Testis (tissue), 2 donors: ENCODE measurements at regions not wholly inside any gene's neighbourhood (a gene's known extent, or its start where the extent isn't known, plus 50 kb on each side); places are given as distances from the start of the nearest gene placed in this dataset.

Experiments used
- DNase-seq: peaks from one replicate; pipeline ENCODE4 v3.0.0-alpha.2; 2019
- H3K27ac ChIP-seq, 2 donors: fragments of 200-600 bp; sonication (generic); one replicate each; pipeline ENCODE4 v1.5.1; 2019
- H3K27me3 ChIP-seq: fragments of 200-600 bp; sonication (generic); one replicate; pipeline ENCODE4 v1.5.1; 2019
- H3K36me3 ChIP-seq: fragments of 200-600 bp; sonication (generic); one replicate; pipeline ENCODE4 v1.5.1; 2017; ENCODE audit warnings: low read depth; ENCODE audit errors: missing control alignments
- H3K4me1 ChIP-seq: fragments of 200-600 bp; sonication (generic); one replicate; pipeline ENCODE4 v1.5.1; 2019
- H3K4me3 ChIP-seq, 2 donors: fragments of 200-600 bp; sonication (generic); one replicate each; pipeline ENCODE4 v1.5.1; 2017 to 2019
- H3K9me3 ChIP-seq: fragments of 200-600 bp; sonication (generic); one replicate; pipeline ENCODE4 v1.5.1; 2017
- POLR2A ChIP-seq: fragments of 450-650 bp; IDR thresholded peaks from one replicate; pipeline ENCODE4 v1.6.1; 2017; ENCODE audit warnings: antibody characterized with exemption, mild to moderate bottlenecking, moderate library complexity
- WGBS, 2 donors: methylation state at CpG; one replicate each; pipeline ENCODE4 v1.1.5; 2018; 5-methylcytosine and 5-hydroxymethylcytosine counted together
- intact Hi-C: fragments of 100-400 bp; cut with DNase I; formaldehyde crosslinking; loops from one replicate; pipeline ENCODE4 v1.15.1; 2023; ENCODE audit warnings: low total_unique reads
- TF ChIP-seq, protein P1 (sequence below), 3 experiments: fragments of 450-650 bp in 2 of 3; fragments of 200-600 bp in 1 of 3; sonication (generic) in 1 of 3; IDR thresholded peaks; one replicate each; pipeline ENCODE4 v1.5.1; 2016 to 2019; ENCODE audit warnings: antibody characterized with exemption in 3 of 3, mild to moderate bottlenecking in 2 of 3, moderate library complexity in 1 of 3

DNA sequence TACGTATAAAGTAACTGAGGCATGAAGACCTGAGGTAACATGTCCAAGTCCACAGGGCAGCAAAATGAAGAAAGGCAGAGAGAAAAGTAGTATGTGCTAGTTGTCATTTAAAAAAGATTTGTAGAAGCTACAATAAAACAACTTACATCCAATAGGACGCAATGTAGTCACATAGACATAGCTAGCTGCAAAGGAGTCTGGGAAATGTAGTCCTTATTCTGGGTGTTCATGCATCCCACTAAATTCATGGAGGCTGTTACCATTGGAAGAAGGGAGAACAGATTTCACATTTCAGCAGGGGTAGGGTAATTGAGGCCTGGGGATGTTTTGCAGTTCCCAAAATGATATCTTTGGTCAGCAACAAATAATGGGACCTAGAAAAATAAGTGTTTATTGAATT, 571.4 kb downstream of the MIAT start:
- 92 to 97% methylated on average over 2 of the region's 2 CpGs for WGBS, 2 donors
- TF ChIP-seq POLR2A, result no peak
- TF ChIP-seq, protein P1, sequence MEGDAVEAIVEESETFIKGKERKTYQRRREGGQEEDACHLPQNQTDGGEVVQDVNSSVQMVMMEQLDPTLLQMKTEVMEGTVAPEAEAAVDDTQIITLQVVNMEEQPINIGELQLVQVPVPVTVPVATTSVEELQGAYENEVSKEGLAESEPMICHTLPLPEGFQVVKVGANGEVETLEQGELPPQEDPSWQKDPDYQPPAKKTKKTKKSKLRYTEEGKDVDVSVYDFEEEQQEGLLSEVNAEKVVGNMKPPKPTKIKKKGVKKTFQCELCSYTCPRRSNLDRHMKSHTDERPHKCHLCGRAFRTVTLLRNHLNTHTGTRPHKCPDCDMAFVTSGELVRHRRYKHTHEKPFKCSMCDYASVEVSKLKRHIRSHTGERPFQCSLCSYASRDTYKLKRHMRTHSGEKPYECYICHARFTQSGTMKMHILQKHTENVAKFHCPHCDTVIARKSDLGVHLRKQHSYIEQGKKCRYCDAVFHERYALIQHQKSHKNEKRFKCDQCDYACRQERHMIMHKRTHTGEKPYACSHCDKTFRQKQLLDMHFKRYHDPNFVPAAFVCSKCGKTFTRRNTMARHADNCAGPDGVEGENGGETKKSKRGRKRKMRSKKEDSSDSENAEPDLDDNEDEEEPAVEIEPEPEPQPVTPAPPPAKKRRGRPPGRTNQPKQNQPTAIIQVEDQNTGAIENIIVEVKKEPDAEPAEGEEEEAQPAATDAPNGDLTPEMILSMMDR (IDR thresholded peaks at IDR 0.05), result no peak
- Histone ChIP-seq H3K27ac (no peak overlapping the region), H3K9me3 (no peaks in the 10 kb centered on the region), H3K27me3 (no peaks in the 10 kb centered on the region), H3K36me3 (no peaks in the 10 kb centered on the region), H3K4me1 (peaks cover 3% of the 10 kb centered on the region), H3K4me3 (no peak overlapping the region)
- intact Hi-C loops, result no loop called here
- no peak for DNase-seq

DNA sequence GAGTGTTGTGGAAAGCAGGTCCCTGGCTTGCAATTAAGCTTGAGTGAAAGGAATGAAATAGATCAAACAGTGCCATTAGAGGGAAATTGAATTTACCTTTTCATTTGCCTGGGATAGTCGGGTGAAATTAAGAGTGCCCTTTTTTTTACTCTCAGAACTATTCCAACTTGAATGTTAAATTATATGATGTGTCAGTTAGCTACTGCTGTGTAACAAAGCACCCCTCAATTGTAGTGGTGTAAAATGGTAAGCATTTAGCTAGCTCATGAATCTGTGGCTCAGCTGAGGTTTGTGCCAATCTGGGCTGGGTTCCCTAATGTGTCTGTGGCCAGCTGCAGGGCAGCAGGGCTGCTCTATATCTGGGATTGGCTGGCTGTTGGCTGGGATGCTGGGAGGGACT, 571.4 kb downstream of the MN1 start:
- intact Hi-C loops, result no loop called here
- Histone ChIP-seq H3K4me3 (no peak overlapping the region), H3K4me1 (no peaks in the 10 kb centered on the region), H3K27me3 (no peaks in the 10 kb centered on the region), H3K9me3 (no peaks in the 10 kb centered on the region), H3K27ac (no peak overlapping the region), H3K36me3 (no peaks in the 10 kb centered on the region)
- DNase-seq, result no peak
- WGBS, 2 donors, result 91 to 95% methylated on average over 1 of the region's 1 CpG
- TF ChIP-seq, protein P1 (IDR thresholded peaks at IDR 0.05), result no peak
- no peak for TF ChIP-seq POLR2A

DNA sequence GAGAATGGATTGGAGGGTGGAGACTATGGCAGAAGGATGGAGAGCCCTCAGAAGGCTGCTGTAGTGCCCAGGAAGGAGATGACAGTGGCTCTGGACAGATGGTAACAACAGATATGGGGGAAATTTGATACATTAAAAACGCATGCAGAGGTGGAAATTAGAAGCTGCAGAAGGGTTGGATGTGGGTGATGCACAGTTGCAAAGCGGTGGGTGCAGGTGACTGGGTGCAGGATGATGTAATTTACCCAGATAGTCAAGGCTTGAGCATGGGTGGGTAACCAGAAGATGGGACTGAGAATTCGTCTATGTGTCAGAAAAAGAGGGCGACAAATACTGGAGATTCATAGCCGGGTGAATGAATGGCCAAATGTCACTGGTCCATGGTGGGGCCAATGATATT, 570.3 kb downstream of the MN1 start:
- H3K4me1 ChIP-seq, result no peaks in the 10 kb centered on the region
- no peak overlapping the region for H3K27ac ChIP-seq
- H3K36me3 ChIP-seq, result no peaks in the 10 kb centered on the region
- 87 to 90% methylated on average over 5 of the region's 5 CpGs for WGBS, 2 donors
- TF ChIP-seq, protein P1 (IDR thresholded peaks at IDR 0.05), result no peak
- no peak for TF ChIP-seq POLR2A
- no peak overlapping the region for H3K4me3 ChIP-seq
- no peak for DNase-seq
- no peaks in the 10 kb centered on the region for H3K9me3 ChIP-seq
- intact Hi-C loops, result no loop called here
- H3K27me3 ChIP-seq, result no peaks in the 10 kb centered on the region

DNA sequence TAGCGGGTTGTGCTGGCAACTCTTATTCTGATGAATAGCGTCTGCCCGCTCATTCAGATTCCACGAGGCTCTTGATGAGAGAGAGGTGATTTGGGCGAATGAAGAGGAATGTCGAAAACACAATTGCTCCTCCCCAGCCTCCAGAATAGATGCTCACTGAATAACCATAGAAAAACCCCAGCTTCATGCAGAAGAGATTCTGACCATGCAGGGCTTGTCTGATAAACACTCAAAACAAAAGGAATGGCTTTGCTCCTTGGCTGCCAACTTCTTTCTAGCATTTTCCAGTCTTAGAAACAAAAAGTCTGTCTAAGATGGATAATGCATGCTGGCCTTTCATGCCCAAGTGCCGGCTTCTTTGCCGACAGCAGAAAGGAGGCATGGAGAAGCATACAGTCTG, 569.5 kb downstream of the MN1 start:
- intact Hi-C loops, result no loop called here
- no peak for TF ChIP-seq POLR2A
- TF ChIP-seq, protein P1 (IDR thresholded peaks at IDR 0.05), result no peak
- WGBS, 2 donors, result 82 to 89% methylated on average over 8 of the region's 8 CpGs
- Histone ChIP-seq H3K36me3 (no peaks in the 10 kb centered on the region), H3K4me1 (peaks cover 7% of the 10 kb centered on the region), H3K4me3 (no peak overlapping the region), H3K27ac (no peak overlapping the region), H3K9me3 (no peaks in the 10 kb centered on the region), H3K27me3 (no peaks in the 10 kb centered on the region)
- no peak for DNase-seq

DNA sequence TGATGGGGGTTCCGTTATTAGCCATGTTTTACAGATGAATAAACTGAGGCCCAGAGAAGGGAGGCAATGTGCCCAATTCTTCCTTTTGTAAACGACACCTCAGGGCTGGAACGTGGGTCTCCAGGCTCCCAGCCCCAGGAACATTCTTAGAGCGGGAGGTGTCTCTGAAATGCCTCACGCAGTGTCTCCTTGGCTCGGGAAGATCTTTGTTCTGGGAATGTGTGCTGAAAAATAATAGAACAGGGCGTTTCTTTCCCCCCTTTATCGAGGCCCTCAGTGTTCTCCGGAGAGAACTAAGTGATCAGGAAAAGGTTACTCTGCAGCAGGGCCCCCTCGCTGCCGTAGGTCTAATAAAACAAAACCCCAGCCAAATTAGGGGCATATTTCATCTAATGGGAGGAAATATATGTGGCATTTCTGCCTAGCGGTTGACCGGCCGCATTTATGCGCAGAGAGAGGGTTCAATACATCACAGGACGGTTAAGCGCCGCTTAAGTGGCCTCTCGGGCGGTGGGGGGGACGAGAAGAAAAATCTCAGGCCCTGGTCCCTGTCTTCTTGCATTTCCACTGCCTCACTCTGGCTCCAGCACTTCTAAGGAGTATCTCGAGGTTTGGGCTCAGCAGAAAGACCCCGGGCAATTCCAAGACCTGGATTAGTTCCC, 564.3 kb downstream of the MN1 start:
- Histone ChIP-seq H3K36me3 (no peaks in the 10 kb centered on the region), H3K9me3 (no peaks in the 10 kb centered on the region), H3K27ac (peak overlapping the region in 1 of 2 donors; percentile 60), H3K4me3 (no peak overlapping the region), H3K27me3 (no peaks in the 10 kb centered on the region), H3K4me1 (peaks cover 32% of the 10 kb centered on the region)
- 52 to 54% methylated on average over 23 of the region's 23 CpGs for WGBS, 2 donors
- no peak for TF ChIP-seq POLR2A
- TF ChIP-seq, protein P1 (IDR thresholded peaks at IDR 0.05), result no peak
- intact Hi-C loops, result no loop called here
- DNase-seq, result peak; percentile 43
